H9 (cell line): ENCODE measurements at regions not wholly inside any gene's neighbourhood (a gene's known extent, or its start where the extent isn't known, plus 50 kb on each side); places are given as distances from the start of the nearest gene placed in this dataset.

Source experiments
- DNase-seq: peaks from one replicate; pipeline ENCODE4 v3.0.0-alpha.2; 2017
- H2AFZ ChIP-seq: one replicate; pipeline ENCODE4 v1.6.1; 2013; ENCODE audit warnings: mild to moderate bottlenecking, low read length, control low read depth, moderate library complexity
- H2AK5ac ChIP-seq: 2 replicates; pipeline ENCODE4 v1.6.1; 2013; ENCODE audit warnings: low read length, control low read depth, mixed read lengths; ENCODE audit not compliant: insufficient read length
- H2BK120ac ChIP-seq: one replicate; pipeline ENCODE4 v1.6.1; 2013; ENCODE audit warnings: low read depth, mild to moderate bottlenecking, low read length, control low read depth, inconsistent platforms; ENCODE audit not compliant: poor library complexity, severe bottlenecking
- H2BK12ac ChIP-seq: 2 replicates; pipeline ENCODE4 v1.6.1; 2013; ENCODE audit warnings: low read length, control low read depth, mixed read lengths, low read depth; ENCODE audit not compliant: insufficient read length
- H2BK15ac ChIP-seq: 2 replicates; pipeline ENCODE4 v1.6.1; 2013; ENCODE audit warnings: low read depth, low read length, control low read depth
- H2BK20ac ChIP-seq: one replicate; pipeline ENCODE4 v1.6.1; 2013; ENCODE audit warnings: low read depth, mild to moderate bottlenecking, low read length, control low read depth, inconsistent platforms; ENCODE audit not compliant: poor library complexity, severe bottlenecking
- H2BK5ac ChIP-seq: 2 replicates; pipeline ENCODE4 v1.6.1; 2013; ENCODE audit warnings: low read length, control low read depth, mixed read lengths; ENCODE audit not compliant: insufficient read length
- H3K14ac ChIP-seq: 2 replicates; pipeline ENCODE4 v1.6.1; 2013; ENCODE audit warnings: low read length, control low read depth; ENCODE audit not compliant: insufficient read depth
- H3K18ac ChIP-seq: 2 replicates; pipeline ENCODE4 v1.6.1; 2013; ENCODE audit warnings: low read depth, mild to moderate bottlenecking, mixed read lengths, low read length, control low read depth; ENCODE audit not compliant: insufficient read length
- H3K23ac ChIP-seq: 2 replicates; pipeline ENCODE4 v1.6.1; 2013; ENCODE audit warnings: low read length, control low read depth, mixed read lengths, low read depth; ENCODE audit not compliant: insufficient read length
- H3K23me2 ChIP-seq: 2 replicates; pipeline ENCODE4 v1.6.1; 2013; ENCODE audit warnings: low read depth, mild to moderate bottlenecking, mixed read lengths, low read length, control low read depth; ENCODE audit not compliant: insufficient read length, poor library complexity, severe bottlenecking
- H3K27ac ChIP-seq: 2 replicates; pipeline ENCODE4 v1.5.1; 2013; ENCODE audit warnings: low read length, control low read depth, mixed read lengths, low read depth; ENCODE audit not compliant: insufficient read length
- H3K27me3 ChIP-seq: 2 replicates; pipeline ENCODE4 v1.6.1; 2013; ENCODE audit warnings: low read length, control low read depth, inconsistent platforms; ENCODE audit not compliant: insufficient read depth
- H3K4ac ChIP-seq: 2 replicates; pipeline ENCODE4 v1.6.1; 2013; ENCODE audit warnings: low read depth, mild to moderate bottlenecking, control low read depth, inconsistent platforms, low read length, moderate library complexity
- H3K4me1 ChIP-seq: 2 replicates; pipeline ENCODE4 v1.6.1; 2013; ENCODE audit warnings: low read length, control low read depth, inconsistent platforms; ENCODE audit not compliant: insufficient read depth
- H3K4me2 ChIP-seq: 2 replicates; pipeline ENCODE4 v1.6.1; 2013; ENCODE audit warnings: low read length, control low read depth, mixed read lengths; ENCODE audit not compliant: insufficient read length, insufficient read depth
- H3K56ac ChIP-seq: 2 replicates; pipeline ENCODE4 v1.6.1; 2013; ENCODE audit warnings: low read depth, mild to moderate bottlenecking, mixed read lengths, low read length, control low read depth; ENCODE audit not compliant: insufficient read length
- H3K79me1 ChIP-seq: 2 replicates; pipeline ENCODE4 v1.6.1; 2013; ENCODE audit warnings: low read depth, mild to moderate bottlenecking, moderate library complexity, low read length, control low read depth, inconsistent platforms; ENCODE audit not compliant: insufficient read depth, poor library complexity, severe bottlenecking
- H3K79me2 ChIP-seq: 2 replicates; pipeline ENCODE4 v1.6.1; 2013; ENCODE audit warnings: low read length, control low read depth, inconsistent platforms; ENCODE audit not compliant: insufficient read depth
- H3K9ac ChIP-seq: 2 replicates; pipeline ENCODE4 v1.6.1; 2013; ENCODE audit warnings: low read length, control low read depth, mixed read lengths; ENCODE audit not compliant: insufficient read length; ENCODE audit errors: extremely low read depth
- H3K9me3 ChIP-seq: one replicate; pipeline ENCODE4 v1.6.1; 2013; ENCODE audit warnings: low read depth, low read length, inconsistent platforms; ENCODE audit not compliant: control insufficient read depth
- H3T11ph ChIP-seq: one replicate; pipeline ENCODE4 v1.6.1; 2013; ENCODE audit warnings: mild to moderate bottlenecking, low read length, control low read depth, inconsistent platforms
- H4K20me1 ChIP-seq: one replicate; pipeline ENCODE4 v1.6.1; 2013; ENCODE audit not compliant: control insufficient read depth, insufficient read length, insufficient read depth
- H4K5ac ChIP-seq: 2 replicates; pipeline ENCODE4 v1.6.1; 2013; ENCODE audit warnings: low read depth, mild to moderate bottlenecking, mixed read lengths, low read length, control low read depth; ENCODE audit not compliant: insufficient read length
- H4K8ac ChIP-seq: replicated peaks from 2 replicates; pipeline ENCODE4 v1.6.1; 2013; ENCODE audit warnings: low read length, control low read depth, mixed read lengths, low read depth; ENCODE audit not compliant: insufficient read length
- H4K91ac ChIP-seq: 2 replicates; pipeline ENCODE4 v1.6.1; 2013; ENCODE audit warnings: low read depth, mild to moderate bottlenecking, moderate library complexity, mixed read lengths, low read length, control low read depth; ENCODE audit not compliant: insufficient read length
- H3K27ac Mint-ChIP-seq, 3 experiments: 2 replicates in 2 of 3; 3 replicates in 1 of 3; pipeline ENCODE4 v1.8.0; 2020 to 2021; ENCODE audit warnings: mixed read lengths in 3 of 3, mild to moderate bottlenecking in 1 of 3, moderate library complexity in 1 of 3
- H3K27me3 Mint-ChIP-seq: 2 replicates; pipeline ENCODE4 v1.8.0; 2021; ENCODE audit warnings: low read depth, mild to moderate bottlenecking, moderate library complexity, mixed read lengths
- H3K36me3 Mint-ChIP-seq, 3 experiments: 2 replicates in 2 of 3; 3 replicates in 1 of 3; pipeline ENCODE4 v1.8.0; 2020 to 2021; ENCODE audit warnings: low read depth in 3 of 3, mixed read lengths in 3 of 3; ENCODE audit not compliant: insufficient read depth in 1 of 3
- H3K4me1 Mint-ChIP-seq, 2 experiments: 2 replicates each; pipeline ENCODE4 v1.8.0; 2020; ENCODE audit warnings: mixed read lengths in 2 of 2
- H3K4me3 Mint-ChIP-seq, 2 experiments: 2 replicates in 1 of 2; 3 replicates in 1 of 2; pipeline ENCODE4 v1.8.0; 2020 to 2021; ENCODE audit warnings: mild to moderate bottlenecking in 2 of 2, mixed read lengths in 2 of 2, moderate library complexity in 1 of 2
- H3K9me3 Mint-ChIP-seq, 2 experiments: 2 replicates in 1 of 2; 3 replicates in 1 of 2; pipeline ENCODE4 v1.8.0; 2020; ENCODE audit warnings: mild to moderate bottlenecking in 2 of 2, mixed read lengths in 2 of 2, moderate library complexity in 1 of 2
- WGBS: extraction: QIAGEN DNeasy Blood & Tissue Kit; methylation state at CpG from one replicate; pipeline ENCODE4 v1.1.7; 2013; ENCODE audit warnings: missing lambda C conversion rate, low lambda C conversion rate, mixed read lengths; ENCODE audit not compliant: insufficient read length; ENCODE audit errors: extremely low coverage; 5-methylcytosine and 5-hydroxymethylcytosine counted together
- TF ChIP-seq, protein P1 (sequence below): fragments of 200-600 bp; sonication (generic); conservative IDR thresholded peaks from 3 replicates; pipeline ENCODE4 v1.8.0; 2021; ENCODE audit warnings: antibody characterized with exemption, mild to moderate bottlenecking

GRCh38 chr1:73736125-73736524 lies 461.9 kb downstream of the LRRIQ3 start:
- no peak overlapping the region for H2AK5ac ChIP-seq
- Mint-ChIP-seq H3K27me3 (no peaks in the 10 kb centered on the region), H3K36me3 (no peaks in the 10 kb centered on the region), H3K9me3 (no peaks in the 10 kb centered on the region), H3K27ac (no peak overlapping the region), H3K4me3 (no peak overlapping the region), H3K4me1 (no peaks in the 10 kb centered on the region)
- no peak overlapping the region for H2AFZ ChIP-seq
- no peak overlapping the region for H2BK20ac ChIP-seq
- H3K4me2 ChIP-seq: no peak overlapping the region
- WGBS: no CpG with 5 or more reads among the region's 2 CpGs
- H4K8ac ChIP-seq: no peak overlapping the region
- no peak overlapping the region for H3K9ac ChIP-seq
- TF ChIP-seq, protein P1, sequence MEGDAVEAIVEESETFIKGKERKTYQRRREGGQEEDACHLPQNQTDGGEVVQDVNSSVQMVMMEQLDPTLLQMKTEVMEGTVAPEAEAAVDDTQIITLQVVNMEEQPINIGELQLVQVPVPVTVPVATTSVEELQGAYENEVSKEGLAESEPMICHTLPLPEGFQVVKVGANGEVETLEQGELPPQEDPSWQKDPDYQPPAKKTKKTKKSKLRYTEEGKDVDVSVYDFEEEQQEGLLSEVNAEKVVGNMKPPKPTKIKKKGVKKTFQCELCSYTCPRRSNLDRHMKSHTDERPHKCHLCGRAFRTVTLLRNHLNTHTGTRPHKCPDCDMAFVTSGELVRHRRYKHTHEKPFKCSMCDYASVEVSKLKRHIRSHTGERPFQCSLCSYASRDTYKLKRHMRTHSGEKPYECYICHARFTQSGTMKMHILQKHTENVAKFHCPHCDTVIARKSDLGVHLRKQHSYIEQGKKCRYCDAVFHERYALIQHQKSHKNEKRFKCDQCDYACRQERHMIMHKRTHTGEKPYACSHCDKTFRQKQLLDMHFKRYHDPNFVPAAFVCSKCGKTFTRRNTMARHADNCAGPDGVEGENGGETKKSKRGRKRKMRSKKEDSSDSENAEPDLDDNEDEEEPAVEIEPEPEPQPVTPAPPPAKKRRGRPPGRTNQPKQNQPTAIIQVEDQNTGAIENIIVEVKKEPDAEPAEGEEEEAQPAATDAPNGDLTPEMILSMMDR: no peak
- H3K4ac ChIP-seq: no peak overlapping the region
- no peak overlapping the region for H2BK15ac ChIP-seq
- H3K18ac ChIP-seq: no peak overlapping the region
- H3K56ac ChIP-seq: no peak overlapping the region
- H2BK120ac ChIP-seq: no peak overlapping the region
- H4K91ac ChIP-seq: no peak overlapping the region
- H2BK12ac ChIP-seq: no peak overlapping the region
- H3K9me3 ChIP-seq: no peaks in the 10 kb centered on the region
- no peaks in the 10 kb centered on the region for H3K4me1 ChIP-seq
- H4K5ac ChIP-seq: no peak overlapping the region
- no peak for DNase-seq
- H3K27ac ChIP-seq: no peak overlapping the region
- no peaks in the 10 kb centered on the region for H3K79me1 ChIP-seq
- no peak overlapping the region for H2BK5ac ChIP-seq
- no peaks in the 10 kb centered on the region for H4K20me1 ChIP-seq
- no peak overlapping the region for H3T11ph ChIP-seq
- H3K14ac ChIP-seq: no peak overlapping the region
- no peak overlapping the region for H3K23ac ChIP-seq
- no peaks in the 10 kb centered on the region for H3K79me2 ChIP-seq
- H3K23me2 ChIP-seq: no peaks in the 10 kb centered on the region
- H3K27me3 ChIP-seq: no peaks in the 10 kb centered on the region
